Activated naive CD4-positive, alpha-beta T cell treated with anti-CD3 and anti-CD28 coated beads for 36 hours (primary cell): ENCODE measurements at regions not wholly inside any gene's neighbourhood (a gene's known extent, or its start where the extent isn't known, plus 50 kb on each side); places are given as distances from the start of the nearest gene placed in this dataset.

ENCODE experiments used
- CTCF ChIA-PET: fragments of 350-600 bp; sonication (Branson Sonifier 250); formaldehyde crosslinking; loops from one replicate; lab custom pipeline; 2021; ENCODE audit warnings: antibody characterized with exemption; lab: Charles Lee
- DNase-seq: peaks from one replicate; pipeline ENCODE4 v3.0.0-alpha.2; 2020
- H3K27ac Mint-ChIP-seq: one replicate; pipeline ENCODE4 v1.8.0; 2021; ENCODE audit warnings: mild to moderate bottlenecking, mixed read lengths
- H3K27me3 Mint-ChIP-seq: one replicate; pipeline ENCODE4 v1.8.0; 2021; ENCODE audit warnings: low read depth, mixed read lengths
- H3K36me3 Mint-ChIP-seq: one replicate; pipeline ENCODE4 v1.8.0; 2021; ENCODE audit warnings: low read depth, mixed read lengths
- H3K4me1 Mint-ChIP-seq: one replicate; pipeline ENCODE4 v1.8.0; 2021; ENCODE audit warnings: low read depth, mixed read lengths
- H3K4me3 Mint-ChIP-seq: one replicate; pipeline ENCODE4 v1.8.0; 2021; ENCODE audit warnings: mild to moderate bottlenecking, moderate library complexity, mixed read lengths
- H3K9me3 Mint-ChIP-seq: one replicate; pipeline ENCODE4 v1.8.0; 2021; ENCODE audit warnings: mixed read lengths
- intact Hi-C: fragments of 100-400 bp; cut with micrococcal nuclease; formaldehyde crosslinking; loops from one replicate; pipeline ENCODE4 v1.15.1; 2023

- Mint-ChIP-seq H3K9me3 (no peaks in the 10 kb centered on the region), H3K4me1 (peaks cover 7% of the 10 kb centered on the region), H3K4me3 (no peak overlapping the region), H3K27me3 (peaks cover 6% of the 10 kb centered on the region), H3K27ac (no peak overlapping the region), H3K36me3 (no peaks in the 10 kb centered on the region)
- no peak for DNase-seq
- CTCF ChIA-PET: no interaction called here
- intact Hi-C loops: no loop called here
These were observed 175.9 kb downstream of the RPLP1 start for GRCh38 chr15:69628256-69629093.

GRCh38 chr15:69629631-69630161, 177.1 kb downstream of the RPLP1 start:
- CTCF ChIA-PET: no interaction called here
- DNase-seq: no peak
- Mint-ChIP-seq H3K4me1 (peaks cover 1% of the 10 kb centered on the region), H3K9me3 (no peaks in the 10 kb centered on the region), H3K27me3 (peaks cover 7% of the 10 kb centered on the region), H3K27ac (no peak overlapping the region), H3K4me3 (no peak overlapping the region), H3K36me3 (no peaks in the 10 kb centered on the region)
- intact Hi-C loops: no loop called here

GRCh38 chr15:69631005-69631404, 178.4 kb downstream of the RPLP1 start:
- Mint-ChIP-seq H3K9me3 (no peaks in the 10 kb centered on the region), H3K27ac (no peak overlapping the region), H3K27me3 (peaks cover 13% of the 10 kb centered on the region), H3K4me1 (peaks cover 1% of the 10 kb centered on the region), H3K4me3 (no peak overlapping the region), H3K36me3 (no peaks in the 10 kb centered on the region)
- intact Hi-C loops: no loop called here
- DNase-seq: no peak
- CTCF ChIA-PET: no interaction called here

GRCh38 chr15:69631978-69632377, 179.4 kb downstream of the RPLP1 start:
- Mint-ChIP-seq H3K4me3 (no peak overlapping the region), H3K9me3 (no peaks in the 10 kb centered on the region), H3K36me3 (no peaks in the 10 kb centered on the region), H3K27me3 (peaks cover 13% of the 10 kb centered on the region), H3K4me1 (peaks cover 1% of the 10 kb centered on the region), H3K27ac (no peak overlapping the region)
- no peak for DNase-seq
- CTCF ChIA-PET: no interaction called here
- intact Hi-C loops: no loop called here

- Mint-ChIP-seq H3K27me3 (peaks cover 13% of the 10 kb centered on the region), H3K9me3 (peaks cover 2% of the 10 kb centered on the region), H3K4me1 (no peaks in the 10 kb centered on the region), H3K27ac (no peak overlapping the region), H3K36me3 (no peaks in the 10 kb centered on the region), H3K4me3 (no peak overlapping the region)
- CTCF ChIA-PET: no interaction called here
- intact Hi-C loops: no loop called here
- no peak for DNase-seq
These were observed 182.2 kb downstream of the RPLP1 start for GRCh38 chr15:69634860-69635259.

GRCh38 chr15:69636169-69636915, 183.7 kb downstream of the RPLP1 start:
- intact Hi-C loops: no loop called here
- CTCF ChIA-PET: no interaction called here

GRCh38 chr15:69637818-69638217, 185.2 kb downstream of the RPLP1 start:
- intact Hi-C loops: no loop called here

More at GRCh38 chr15:69636169-69636915, 183.7 kb downstream of the RPLP1 start:
- H3K4me1 Mint-ChIP-seq: no peaks in the 10 kb centered on the region
- H3K27me3 Mint-ChIP-seq: peaks cover 6% of the 10 kb centered on the region
- H3K4me3 Mint-ChIP-seq: no peak overlapping the region
- H3K36me3 Mint-ChIP-seq: no peaks in the 10 kb centered on the region
- no peak overlapping the region for H3K27ac Mint-ChIP-seq
- no peak for DNase-seq
- peaks cover 10% of the 10 kb centered on the region for H3K9me3 Mint-ChIP-seq

GRCh38 chr15:69643476-69643875, 190.9 kb downstream of the RPLP1 start:
- Mint-ChIP-seq H3K27me3 (no peaks in the 10 kb centered on the region), H3K27ac (no peak overlapping the region), H3K4me1 (no peaks in the 10 kb centered on the region), H3K9me3 (peaks cover 10% of the 10 kb centered on the region), H3K36me3 (no peaks in the 10 kb centered on the region), H3K4me3 (no peak overlapping the region)
- intact Hi-C loops: no loop called here
- CTCF ChIA-PET: no interaction called here
- no peak for DNase-seq

More at GRCh38 chr15:69637818-69638217, 185.2 kb downstream of the RPLP1 start:
- H3K36me3 Mint-ChIP-seq: no peaks in the 10 kb centered on the region
- no peak overlapping the region for H3K27ac Mint-ChIP-seq
- no peak for DNase-seq
- H3K27me3 Mint-ChIP-seq: peaks cover 6% of the 10 kb centered on the region
- no peak overlapping the region for H3K4me3 Mint-ChIP-seq
- no peaks in the 10 kb centered on the region for H3K4me1 Mint-ChIP-seq
- CTCF ChIA-PET: no interaction called here
- peaks cover 10% of the 10 kb centered on the region for H3K9me3 Mint-ChIP-seq

- no peak for DNase-seq
- no peak overlapping the region for H3K4me3 Mint-ChIP-seq
- H3K27me3 Mint-ChIP-seq: no peaks in the 10 kb centered on the region
- H3K36me3 Mint-ChIP-seq: no peaks in the 10 kb centered on the region
- CTCF ChIA-PET: no interaction called here
- H3K9me3 Mint-ChIP-seq: peaks cover 10% of the 10 kb centered on the region
- no peak overlapping the region for H3K27ac Mint-ChIP-seq
- H3K4me1 Mint-ChIP-seq: no peaks in the 10 kb centered on the region
- intact Hi-C loops: no loop called here
These were observed 191.4 kb downstream of the RPLP1 start for GRCh38 chr15:69643971-69644370.

GRCh38 chr15:69644876-69645275, 192.3 kb downstream of the RPLP1 start:
- no peak for DNase-seq
- Mint-ChIP-seq H3K4me3 (no peak overlapping the region), H3K36me3 (no peaks in the 10 kb centered on the region), H3K4me1 (no peaks in the 10 kb centered on the region), H3K27ac (no peak overlapping the region), H3K9me3 (peaks cover 8% of the 10 kb centered on the region), H3K27me3 (peaks cover 1% of the 10 kb centered on the region)
- CTCF ChIA-PET: no interaction called here
- intact Hi-C loops: no loop called here

- no peak for DNase-seq
- peaks cover 5% of the 10 kb centered on the region for H3K27me3 Mint-ChIP-seq
- no peaks in the 10 kb centered on the region for H3K4me1 Mint-ChIP-seq
- no peaks in the 10 kb centered on the region for H3K9me3 Mint-ChIP-seq
- H3K4me3 Mint-ChIP-seq: no peak overlapping the region
- H3K27ac Mint-ChIP-seq: no peak overlapping the region
- intact Hi-C loops: no loop called here
- CTCF ChIA-PET: no interaction called here
- H3K36me3 Mint-ChIP-seq: no peaks in the 10 kb centered on the region
These were observed 194.5 kb downstream of the RPLP1 start for GRCh38 chr15:69647142-69647513.

GRCh38 chr15:69648212-69648611, 195.6 kb downstream of the RPLP1 start:
- H3K4me1 Mint-ChIP-seq: no peaks in the 10 kb centered on the region
- H3K27ac Mint-ChIP-seq: no peak overlapping the region
- no peaks in the 10 kb centered on the region for H3K36me3 Mint-ChIP-seq
- no peak for DNase-seq
- CTCF ChIA-PET: no interaction called here
- no peak overlapping the region for H3K4me3 Mint-ChIP-seq
- H3K9me3 Mint-ChIP-seq: no peaks in the 10 kb centered on the region
- intact Hi-C loops: no loop called here
- peaks cover 5% of the 10 kb centered on the region for H3K27me3 Mint-ChIP-seq
